CD4-positive, alpha-beta memory T cell (primary cell): ENCODE measurements at regions not wholly inside any gene's neighbourhood (a gene's known extent, or its start where the extent isn't known, plus 50 kb on each side); places are given as distances from the start of the nearest gene placed in this dataset.

Experiments used
- CTCF ChIA-PET: fragments of 350-600 bp; sonication (Branson Sonifier 250); formaldehyde crosslinking; loops from one replicate; lab custom pipeline; 2021; ENCODE audit warnings: inconsistent platforms; ENCODE audit not compliant: partially characterized antibody; lab: Charles Lee
- POLR2A ChIA-PET: fragments of 350-600 bp; sonication (Branson Sonifier 250); formaldehyde crosslinking; loops from one replicate; lab custom pipeline; 2021; ENCODE audit not compliant: partially characterized antibody; lab: Charles Lee
- DNase-seq, 5 donors: peaks; one replicate each; pipeline versions ENCODE4 v3.0.0 to v3.0.0-alpha.2; 2020 to 2022; ENCODE audit warnings: mixed read lengths in 1 of 5
- H3K27ac ChIP-seq: one replicate; pipeline ENCODE4 v1.7.0; 2013; ENCODE audit warnings: low read depth, low read length
- H3K27me3 ChIP-seq: 2 replicates; pipeline ENCODE4 v1.7.0; 2013; ENCODE audit warnings: mild to moderate bottlenecking, low read length, moderate library complexity; ENCODE audit not compliant: insufficient read depth
- H3K36me3 ChIP-seq: 2 replicates; pipeline ENCODE4 v1.7.0; 2013; ENCODE audit warnings: mild to moderate bottlenecking, low read length, moderate library complexity; ENCODE audit not compliant: insufficient read depth
- H3K4me1 ChIP-seq: 2 replicates; pipeline ENCODE4 v1.7.0; 2013; ENCODE audit warnings: mild to moderate bottlenecking, low read length, moderate library complexity; ENCODE audit not compliant: insufficient read depth
- H3K4me3 ChIP-seq, 2 donors: one replicate each; pipeline ENCODE4 v1.7.0; 2013; ENCODE audit warnings: low read length in 2 of 2, mild to moderate bottlenecking in 1 of 2
- H3K9me3 ChIP-seq, 2 donors: one replicate each; pipeline ENCODE4 v1.7.0; 2013; ENCODE audit warnings: low read length in 2 of 2, control low read depth in 1 of 2; ENCODE audit not compliant: control insufficient read depth in 1 of 2
- H3K27ac Mint-ChIP-seq, 7 donors: one replicate each; pipeline ENCODE4 v1.8.0; 2020 to 2021; ENCODE audit warnings: mixed read lengths in 7 of 7, mild to moderate bottlenecking in 6 of 7, inconsistent platforms in 3 of 7, moderate library complexity in 3 of 7
- H3K27me3 Mint-ChIP-seq, 2 donors: one replicate each; pipeline ENCODE4 v1.8.0; 2020 to 2021; ENCODE audit warnings: mixed read lengths in 2 of 2
- H3K36me3 Mint-ChIP-seq, 2 donors: one replicate each; pipeline ENCODE4 v1.8.0; 2020 to 2021; ENCODE audit warnings: mixed read lengths in 2 of 2, inconsistent platforms in 1 of 2, mild to moderate bottlenecking in 1 of 2
- H3K4me1 Mint-ChIP-seq, 4 donors: one replicate each; pipeline ENCODE4 v1.8.0; 2020 to 2021; ENCODE audit warnings: mixed read lengths in 4 of 4, mild to moderate bottlenecking in 1 of 4
- H3K4me3 Mint-ChIP-seq, 8 donors: one replicate each; pipeline ENCODE4 v1.8.0; 2020 to 2021; ENCODE audit warnings: mixed read lengths in 8 of 8, mild to moderate bottlenecking in 7 of 8, moderate library complexity in 6 of 8, inconsistent platforms in 3 of 8
- H3K9me3 Mint-ChIP-seq, 8 donors: one replicate each; pipeline ENCODE4 v1.8.0; 2020 to 2021; ENCODE audit warnings: mixed read lengths in 8 of 8, mild to moderate bottlenecking in 5 of 8, inconsistent platforms in 3 of 8, moderate library complexity in 1 of 8
- intact Hi-C: fragments of 100-400 bp; cut with micrococcal nuclease; formaldehyde crosslinking; loops from one replicate; pipeline ENCODE4 v1.15.1; 2023

DNA sequence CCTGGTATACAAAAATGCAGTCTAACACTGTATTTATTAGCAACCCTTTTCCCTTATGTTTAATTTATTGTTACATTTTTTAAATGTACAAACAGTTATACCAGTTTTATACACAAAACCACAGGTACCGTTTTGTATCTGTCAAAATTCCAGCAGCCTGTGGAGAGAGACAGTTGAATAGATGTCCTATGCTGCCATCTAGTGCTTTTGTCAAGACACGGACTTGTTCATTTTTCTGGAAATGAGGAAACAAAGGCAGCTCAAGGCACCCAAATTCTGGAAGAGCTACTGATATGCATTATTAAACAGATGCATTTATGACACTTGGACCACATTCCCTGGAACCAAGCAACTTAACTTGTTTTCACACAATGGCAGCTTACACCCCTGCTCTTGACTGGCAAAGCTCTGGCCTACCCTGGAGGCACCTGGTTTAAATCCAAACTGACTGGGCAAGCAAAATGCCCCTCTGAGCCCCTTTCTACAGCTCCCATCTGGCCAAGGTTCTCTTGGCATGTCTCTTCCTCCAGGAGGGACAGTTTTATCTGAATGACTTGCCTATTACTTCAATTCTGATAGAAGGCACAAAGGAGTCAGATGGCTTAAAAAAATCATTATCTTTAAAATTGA is 286.9 kb upstream of the PRKD1 start:
- H3K4me3 Mint-ChIP-seq: no peak overlapping the region
- no peaks in the 10 kb centered on the region for H3K27me3 ChIP-seq
- DNase-seq: no peak
- CTCF ChIA-PET: interaction anchor here (1.1 kb wide), 1 partner anchor 665 kb away, joined by 3 read pairs; no protein-coding TSS in a partner anchor
- H3K4me3 ChIP-seq: no peak overlapping the region
- intact Hi-C loops: no loop called here
- H3K36me3 Mint-ChIP-seq: no peaks in the 10 kb centered on the region
- H3K27me3 Mint-ChIP-seq: no peaks in the 10 kb centered on the region
- POLR2A ChIA-PET: no interaction called here
- H3K4me1 ChIP-seq: no peaks in the 10 kb centered on the region
- no peaks in the 10 kb centered on the region for H3K9me3 ChIP-seq
- no peaks in the 10 kb centered on the region for H3K36me3 ChIP-seq
- no peaks in the 10 kb centered on the region for H3K4me1 Mint-ChIP-seq
- H3K27ac ChIP-seq: no peak overlapping the region
- H3K27ac Mint-ChIP-seq: no peak overlapping the region
- no peaks in the 10 kb centered on the region for H3K9me3 Mint-ChIP-seq

- no peaks in the 10 kb centered on the region for H3K4me1 Mint-ChIP-seq
- H3K36me3 ChIP-seq: no peaks in the 10 kb centered on the region
- no peak overlapping the region for H3K4me3 Mint-ChIP-seq
- no peaks in the 10 kb centered on the region for H3K27me3 ChIP-seq
- no peak overlapping the region for H3K27ac ChIP-seq
- H3K9me3 Mint-ChIP-seq: peaks cover 0 to 2% (median 0%) of the 10 kb centered on the region in 8 donors
- peaks cover 0 to 1% of the 10 kb centered on the region in 2 donors for H3K27me3 Mint-ChIP-seq
- H3K36me3 Mint-ChIP-seq: no peaks in the 10 kb centered on the region
- intact Hi-C loops: no loop called here
- H3K9me3 ChIP-seq: no peaks in the 10 kb centered on the region
- H3K4me1 ChIP-seq: no peaks in the 10 kb centered on the region
- no peak for DNase-seq
- CTCF ChIA-PET: no interaction called here
- no peak overlapping the region for H3K27ac Mint-ChIP-seq
- POLR2A ChIA-PET: no interaction called here
- H3K4me3 ChIP-seq: no peak overlapping the region
Measured at GRCh38 chr14:30218907-30219306, 291.3 kb upstream of the PRKD1 start.

GRCh38 chr14:30221546-30221945 is 293.9 kb upstream of the PRKD1 start:
- no peaks in the 10 kb centered on the region for H3K4me1 Mint-ChIP-seq
- CTCF ChIA-PET: no interaction called here
- H3K9me3 Mint-ChIP-seq: peaks cover 0 to 2% (median 0%) of the 10 kb centered on the region in 8 donors
- DNase-seq: no peak
- no peak overlapping the region for H3K4me3 Mint-ChIP-seq
- H3K36me3 Mint-ChIP-seq: no peaks in the 10 kb centered on the region
- H3K9me3 ChIP-seq: no peaks in the 10 kb centered on the region
- H3K36me3 ChIP-seq: no peaks in the 10 kb centered on the region
- H3K27me3 ChIP-seq: no peaks in the 10 kb centered on the region
- no peak overlapping the region for H3K4me3 ChIP-seq
- POLR2A ChIA-PET: no interaction called here
- no peaks in the 10 kb centered on the region for H3K4me1 ChIP-seq
- no peak overlapping the region for H3K27ac ChIP-seq
- intact Hi-C loops: no loop called here
- H3K27ac Mint-ChIP-seq: no peak overlapping the region
- peaks cover 0 to 1% of the 10 kb centered on the region in 2 donors for H3K27me3 Mint-ChIP-seq

DNA sequence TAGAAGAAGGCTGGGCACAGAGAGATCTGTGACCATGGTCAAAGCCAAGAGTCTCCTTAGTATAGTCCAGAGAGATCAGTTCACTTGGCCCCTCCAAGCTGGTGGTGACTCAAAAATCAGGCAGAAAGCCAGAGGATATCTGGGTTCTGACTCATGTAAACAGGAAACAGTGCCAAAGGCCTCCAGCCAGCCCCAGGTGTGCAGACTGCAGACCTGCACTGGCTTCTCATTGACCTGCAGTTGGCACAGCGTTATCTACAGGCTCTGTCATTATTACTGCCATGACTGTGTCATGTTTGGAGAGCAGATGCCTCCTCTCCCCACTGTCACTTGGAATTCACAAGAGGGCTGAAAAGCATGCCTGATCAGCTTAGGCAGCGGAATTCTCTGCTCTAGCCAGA is 295.7 kb upstream of the PRKD1 start:
- POLR2A ChIA-PET: no interaction called here
- H3K4me3 ChIP-seq: no peak overlapping the region
- H3K4me1 Mint-ChIP-seq: no peaks in the 10 kb centered on the region
- no peak overlapping the region for H3K27ac ChIP-seq
- CTCF ChIA-PET: no interaction called here
- peaks cover 0 to 2% (median under 1%) of the 10 kb centered on the region in 8 donors for H3K9me3 Mint-ChIP-seq
- intact Hi-C loops: no loop called here
- H3K27me3 Mint-ChIP-seq: peaks cover 0 to 1% of the 10 kb centered on the region in 2 donors
- no peaks in the 10 kb centered on the region for H3K27me3 ChIP-seq
- no peaks in the 10 kb centered on the region for H3K4me1 ChIP-seq
- H3K9me3 ChIP-seq: no peaks in the 10 kb centered on the region
- DNase-seq: no peak
- no peaks in the 10 kb centered on the region for H3K36me3 ChIP-seq
- no peak overlapping the region for H3K4me3 Mint-ChIP-seq
- no peak overlapping the region for H3K27ac Mint-ChIP-seq
- H3K36me3 Mint-ChIP-seq: no peaks in the 10 kb centered on the region

DNA sequence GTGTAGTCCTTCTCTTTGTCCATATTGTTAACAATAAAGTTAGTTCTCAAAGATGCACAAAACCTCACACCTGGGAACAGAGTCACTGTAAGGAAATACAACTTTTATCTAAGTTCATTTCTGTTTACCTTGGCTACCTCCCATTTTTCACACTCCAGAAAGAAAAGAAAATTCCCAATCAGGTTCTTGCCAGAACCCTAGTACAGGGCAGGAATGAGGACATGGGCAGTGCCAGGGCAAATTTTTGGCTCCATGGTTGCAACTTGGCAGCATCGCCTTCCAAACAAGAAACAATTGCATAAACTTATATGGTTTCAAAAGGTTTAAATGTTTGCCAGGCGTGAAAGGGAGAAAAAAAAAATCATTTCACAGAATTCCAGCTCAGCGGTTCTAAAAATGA is 296.3 kb upstream of the PRKD1 start:
- intact Hi-C loops: no loop called here
- no peak for DNase-seq
- Mint-ChIP-seq H3K27ac (no peak overlapping the region), H3K4me1 (no peaks in the 10 kb centered on the region), H3K27me3 (peaks cover 0 to 1% of the 10 kb centered on the region in 2 donors), H3K4me3 (no peak overlapping the region), H3K9me3 (peaks cover 0 to 2% (median 2%) of the 10 kb centered on the region in 8 donors), H3K36me3 (no peaks in the 10 kb centered on the region)
- no peaks in the 10 kb centered on the region for H3K36me3 ChIP-seq
- H3K4me1 ChIP-seq: no peaks in the 10 kb centered on the region
- H3K27ac ChIP-seq: no peak overlapping the region
- POLR2A ChIA-PET: no interaction called here
- H3K9me3 ChIP-seq: no peaks in the 10 kb centered on the region
- no peaks in the 10 kb centered on the region for H3K27me3 ChIP-seq
- CTCF ChIA-PET: interaction anchor here (1.0 kb wide), 1 partner anchor 47 kb away, joined by 3 read pairs; no protein-coding TSS in a partner anchor
- no peak overlapping the region for H3K4me3 ChIP-seq

- ChIA-PET CTCF (interaction anchor here (1.0 to 1.3 kb wide), 2 partner anchors 46 kb away, joined by 3 to 6 read pairs; no protein-coding TSS in a partner anchor), POLR2A (no interaction called here)
- intact Hi-C loops: no loop called here
- DNase-seq: no peak
- H3K9me3 Mint-ChIP-seq: peaks cover 0 to 2% (median 2%) of the 10 kb centered on the region in 8 donors
- Histone ChIP-seq H3K9me3 (no peaks in the 10 kb centered on the region), H3K36me3 (no peaks in the 10 kb centered on the region), H3K4me3 (no peak overlapping the region), H3K27me3 (no peaks in the 10 kb centered on the region), H3K27ac (no peak overlapping the region), H3K4me1 (no peaks in the 10 kb centered on the region)
- H3K4me1 Mint-ChIP-seq: no peaks in the 10 kb centered on the region
- H3K27me3 Mint-ChIP-seq: peaks cover 0 to 1% of the 10 kb centered on the region in 2 donors
- no peak overlapping the region for H3K27ac Mint-ChIP-seq
- H3K4me3 Mint-ChIP-seq: no peak overlapping the region
- H3K36me3 Mint-ChIP-seq: no peaks in the 10 kb centered on the region
Measured at GRCh38 chr14:30225176-30225575, 297.5 kb upstream of the PRKD1 start.

GRCh38 chr14:30227436-30227835 is 299.8 kb upstream of the PRKD1 start:
- H3K4me1 Mint-ChIP-seq: no peaks in the 10 kb centered on the region
- no peak overlapping the region for H3K4me3 ChIP-seq
- H3K27ac ChIP-seq: no peak overlapping the region
- peaks cover 0 to 6% (median under 1%) of the 10 kb centered on the region in 8 donors for H3K9me3 Mint-ChIP-seq
- no peak overlapping the region for H3K27ac Mint-ChIP-seq
- POLR2A ChIA-PET: no interaction called here
- H3K36me3 Mint-ChIP-seq: no peaks in the 10 kb centered on the region
- no peaks in the 10 kb centered on the region for H3K27me3 ChIP-seq
- no peaks in the 10 kb centered on the region for H3K9me3 ChIP-seq
- DNase-seq: no peak
- H3K27me3 Mint-ChIP-seq: no peaks in the 10 kb centered on the region
- no peaks in the 10 kb centered on the region for H3K4me1 ChIP-seq
- intact Hi-C loops: no loop called here
- H3K4me3 Mint-ChIP-seq: no peak overlapping the region
- CTCF ChIA-PET: interaction anchor here (1.2 kb wide), 1 partner anchor 43 kb away, joined by 3 read pairs; no protein-coding TSS in a partner anchor
- no peaks in the 10 kb centered on the region for H3K36me3 ChIP-seq
